IPS-18c (cell line): ENCODE measurements at regions not wholly inside any gene's neighbourhood (a gene's known extent, or its start where the extent isn't known, plus 50 kb on each side); places are given as distances from the start of the nearest gene placed in this dataset.

Source experiments
- H3K4me3 ChIP-seq: 2 replicates; pipeline ENCODE4 v1.7.0; 2013; ENCODE audit warnings: low read depth, mild to moderate bottlenecking, low read length, moderate library complexity; ENCODE audit not compliant: insufficient read depth
- H3K9me3 ChIP-seq: one replicate; pipeline ENCODE4 v1.6.1; 2013; ENCODE audit warnings: mild to moderate bottlenecking, low read length, moderate library complexity; ENCODE audit not compliant: control insufficient read depth, insufficient read depth

- H3K9me3 ChIP-seq = peaks cover 3% of the 10 kb centered on the region
- no peak overlapping the region for H3K4me3 ChIP-seq
Observed at GRCh38 chr6:168232528-168232927, 87.0 kb downstream of the DACT2 start.

DNA sequence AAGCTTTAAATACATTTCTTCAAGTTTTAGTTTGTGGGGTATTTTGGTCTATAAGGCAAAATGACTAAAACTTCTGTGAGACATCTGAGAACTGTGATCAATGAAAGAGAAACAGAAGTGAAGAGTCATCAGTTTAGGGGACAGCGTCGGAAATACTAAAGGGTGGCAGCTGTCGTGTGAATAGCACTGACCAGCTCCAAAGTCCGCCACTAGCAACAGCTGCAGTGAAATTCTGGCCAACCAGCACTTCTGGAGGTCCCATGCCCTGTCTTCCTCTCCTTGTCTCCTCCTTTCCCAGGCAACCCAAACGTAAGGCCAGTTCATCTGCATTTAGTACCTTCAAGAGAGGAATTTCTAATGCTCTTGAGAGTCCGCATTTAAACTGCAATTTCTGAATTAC, 87.5 kb downstream of the DACT2 start:
- Histone ChIP-seq H3K4me3 (no peak overlapping the region; the same call in 1 of the 2 replicates), H3K9me3 (peaks cover 3% of the 10 kb centered on the region)

DNA sequence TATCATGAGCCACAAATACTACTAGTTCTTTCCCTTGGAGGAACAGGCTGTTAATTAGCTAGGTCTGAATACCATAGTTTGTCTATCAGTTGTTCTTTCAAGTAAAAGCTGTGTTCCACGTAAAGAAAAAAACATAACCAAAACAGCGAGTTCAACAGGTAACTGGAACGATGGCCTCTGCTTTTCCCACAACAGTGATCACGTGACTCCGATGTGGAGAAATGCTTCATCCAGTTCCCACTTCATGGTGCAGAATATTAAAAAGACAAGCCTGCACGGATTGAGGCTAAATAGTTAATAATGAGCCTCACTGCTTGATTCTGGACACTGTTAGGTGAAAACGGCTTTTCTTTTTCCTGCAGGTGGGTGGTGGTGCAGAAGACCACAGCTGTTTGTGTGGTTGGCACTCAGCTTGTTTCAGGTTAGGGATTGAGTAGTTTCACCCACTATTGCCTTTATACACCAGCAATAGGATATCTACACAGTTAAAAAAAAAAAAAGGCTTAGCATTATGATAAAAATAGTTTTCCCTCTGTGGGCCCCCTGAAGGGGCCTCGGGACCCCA, 88.1 kb downstream of the DACT2 start:
- Histone ChIP-seq H3K4me3 (no peak overlapping the region), H3K9me3 (peaks cover 3% of the 10 kb centered on the region)

DNA sequence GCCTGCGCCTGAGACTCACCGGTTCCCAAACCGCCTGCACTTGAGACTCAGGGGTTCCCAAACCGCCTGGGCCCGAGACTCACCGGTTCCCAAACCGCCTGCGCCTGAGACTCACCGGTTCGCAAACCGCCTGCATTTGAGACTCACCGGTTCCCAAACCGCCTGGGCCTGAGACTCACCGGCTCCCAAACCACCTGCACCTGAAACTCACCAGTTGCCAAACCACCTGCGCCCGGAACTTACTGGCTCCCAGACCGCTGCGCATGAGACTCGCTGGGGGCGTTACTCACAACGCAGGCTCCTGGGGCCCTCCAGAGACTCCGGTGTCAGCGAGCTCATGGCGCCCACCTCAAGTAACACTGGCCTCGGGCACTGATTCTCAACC, 90.2 kb downstream of the DACT2 start:
- peaks cover 3% of the 10 kb centered on the region for H3K9me3 ChIP-seq
- no peak overlapping the region for H3K4me3 ChIP-seq

DNA sequence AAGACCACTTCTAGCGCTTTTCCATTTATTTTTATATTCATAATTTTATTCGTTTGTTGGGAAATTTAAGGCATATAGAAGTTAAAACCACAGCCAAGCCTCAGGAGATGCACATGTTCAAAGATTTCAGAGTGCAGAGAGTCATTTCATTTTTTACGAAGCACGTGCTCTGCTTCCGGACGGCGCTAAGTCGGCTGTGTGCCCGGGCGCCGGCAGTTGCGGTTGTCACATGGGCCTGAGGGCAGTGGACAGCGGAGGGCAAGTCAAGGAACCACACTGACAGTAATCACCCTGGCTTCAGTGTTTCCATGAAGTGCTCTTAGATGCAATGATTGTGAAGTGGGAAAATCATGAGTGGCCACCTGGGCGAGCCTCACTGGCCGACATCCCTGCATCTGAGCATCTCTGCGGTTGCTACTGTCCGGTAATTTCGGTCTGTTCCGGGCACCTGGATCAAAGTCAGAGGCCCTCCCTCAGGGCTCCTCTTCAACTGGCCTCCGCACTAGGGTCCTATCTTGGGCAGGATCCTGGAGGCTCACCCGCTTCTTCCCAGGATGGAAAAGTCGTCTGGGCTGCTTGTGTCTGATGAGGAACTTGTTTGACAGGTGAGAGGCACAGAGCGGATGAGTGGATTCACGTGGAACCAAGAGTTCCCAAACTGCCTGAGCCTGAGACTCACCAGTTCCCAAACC, 90.8 kb downstream of the DACT2 start:
- H3K9me3 ChIP-seq = peaks cover 3% of the 10 kb centered on the region
- H3K4me3 ChIP-seq = no peak overlapping the region

GRCh38 chr6:168227840-168228239, 91.7 kb downstream of the DACT2 start:
- peaks cover 3% of the 10 kb centered on the region for H3K9me3 ChIP-seq
- H3K4me3 ChIP-seq = no peak overlapping the region

- Histone ChIP-seq H3K4me3 (no peak overlapping the region), H3K9me3 (peaks cover 3% of the 10 kb centered on the region)
Observed at GRCh38 chr6:168226902-168227318, 92.7 kb downstream of the DACT2 start.

DNA sequence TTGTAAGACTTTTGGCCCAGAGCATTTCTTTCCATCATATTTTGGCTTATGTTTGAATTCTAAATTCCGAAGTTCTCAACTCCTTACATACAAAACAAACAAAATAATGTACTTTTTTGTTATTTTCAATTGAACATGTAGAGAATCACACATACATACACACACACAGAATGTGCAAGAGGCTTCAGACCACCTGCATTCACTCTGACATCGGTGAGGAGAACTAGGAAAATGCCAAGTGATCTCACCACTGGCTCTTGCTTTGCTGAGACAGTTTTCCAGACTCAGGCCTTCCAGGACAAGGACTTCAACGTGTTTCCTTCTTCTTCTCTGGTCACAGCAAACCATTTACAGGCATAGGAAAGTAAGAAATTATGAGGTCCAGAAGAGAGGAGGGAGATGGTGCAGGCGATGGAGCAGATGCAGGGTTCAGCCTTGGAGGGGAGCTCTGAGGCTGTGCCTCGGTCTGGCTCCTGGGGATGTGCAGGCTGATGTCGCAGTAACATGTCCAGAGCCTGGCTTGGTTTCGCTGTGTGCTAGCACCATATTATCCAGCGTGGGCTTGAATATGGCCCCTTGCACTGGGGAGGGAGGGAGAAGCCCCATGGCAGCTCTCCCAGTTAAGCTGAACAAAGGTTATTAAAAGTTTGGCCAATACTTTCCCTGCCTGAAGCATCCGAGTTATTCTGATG, 93.4 kb downstream of the DACT2 start:
- peaks cover 3% of the 10 kb centered on the region for H3K9me3 ChIP-seq
- H3K4me3 ChIP-seq = no peak overlapping the region

DNA sequence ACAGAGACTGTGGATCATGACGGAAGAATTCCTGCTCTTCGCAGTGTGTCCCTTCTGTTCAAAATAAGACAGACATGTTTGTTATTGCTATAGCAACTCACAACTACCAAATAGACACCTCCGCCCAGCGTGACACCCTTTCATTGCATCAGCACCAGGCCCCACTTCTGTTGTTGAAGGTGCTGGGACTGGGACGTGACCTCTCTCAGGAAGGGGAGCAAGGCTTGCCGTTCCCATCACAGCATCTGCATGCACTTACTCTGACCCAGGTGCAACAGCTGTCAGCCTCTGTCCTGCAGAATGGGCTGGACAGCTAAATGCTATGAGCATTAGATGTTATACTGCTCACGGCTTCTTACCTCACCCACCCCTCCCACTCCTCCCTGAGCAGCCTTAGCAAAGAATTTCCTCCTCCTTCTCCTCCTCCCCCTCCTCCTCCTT, 94.1 kb downstream of the DACT2 start:
- Histone ChIP-seq H3K9me3 (no peaks in the 10 kb centered on the region), H3K4me3 (no peak overlapping the region)

GRCh38 chr6:168223755-168224154, 95.8 kb downstream of the DACT2 start:
- Histone ChIP-seq H3K4me3 (no peak overlapping the region), H3K9me3 (no peaks in the 10 kb centered on the region)

GRCh38 chr6:168223150-168223549, 96.4 kb downstream of the DACT2 start:
- Histone ChIP-seq H3K4me3 (no peak overlapping the region), H3K9me3 (no peaks in the 10 kb centered on the region)

DNA sequence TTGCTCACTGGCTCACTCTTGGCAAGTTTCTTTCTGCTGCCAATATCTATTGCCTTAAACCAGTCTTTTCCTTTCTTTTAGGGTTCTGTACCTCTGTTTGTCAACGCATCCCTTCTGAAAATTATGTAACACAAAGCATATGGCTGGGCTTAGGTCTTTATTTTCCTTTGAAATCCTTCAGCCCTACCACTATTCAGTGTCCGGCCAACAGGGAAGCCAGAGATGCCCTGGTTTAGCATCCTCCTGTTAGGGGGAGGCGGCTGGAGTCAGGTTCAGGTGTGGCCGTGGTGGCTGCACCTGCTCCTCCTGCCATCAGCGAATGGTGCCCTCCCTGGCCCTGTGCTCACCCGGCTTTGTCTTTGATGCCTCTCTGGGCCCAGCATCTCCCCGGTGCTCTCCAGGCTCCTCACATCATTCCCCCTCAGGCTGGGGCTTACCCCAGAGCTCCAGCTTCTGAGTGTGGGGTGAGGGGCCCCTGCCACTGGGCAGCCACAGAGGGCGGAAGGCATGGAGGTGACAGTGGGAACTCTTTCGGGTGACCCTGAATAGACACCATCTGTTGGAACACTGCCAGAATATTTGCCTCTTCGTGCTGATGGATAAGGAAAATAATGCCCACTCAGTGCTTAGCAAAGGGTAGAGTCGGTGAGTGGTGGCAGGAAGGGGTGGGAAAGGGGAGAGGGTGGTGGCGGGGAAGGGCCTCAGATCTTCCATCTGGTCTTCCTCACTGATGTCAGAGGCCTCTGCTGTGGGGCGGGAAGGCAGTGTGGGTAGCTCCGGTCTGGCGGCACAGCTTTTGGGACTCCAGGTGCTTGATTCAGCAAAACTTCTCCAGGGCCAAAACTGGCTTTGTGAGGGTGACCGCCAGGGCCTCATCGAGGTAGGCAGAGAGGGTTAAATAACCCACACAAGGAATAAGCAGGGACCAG, 97.2 kb downstream of the DACT2 start:
- Histone ChIP-seq H3K4me3 (no peak overlapping the region), H3K9me3 (no peaks in the 10 kb centered on the region)

DNA sequence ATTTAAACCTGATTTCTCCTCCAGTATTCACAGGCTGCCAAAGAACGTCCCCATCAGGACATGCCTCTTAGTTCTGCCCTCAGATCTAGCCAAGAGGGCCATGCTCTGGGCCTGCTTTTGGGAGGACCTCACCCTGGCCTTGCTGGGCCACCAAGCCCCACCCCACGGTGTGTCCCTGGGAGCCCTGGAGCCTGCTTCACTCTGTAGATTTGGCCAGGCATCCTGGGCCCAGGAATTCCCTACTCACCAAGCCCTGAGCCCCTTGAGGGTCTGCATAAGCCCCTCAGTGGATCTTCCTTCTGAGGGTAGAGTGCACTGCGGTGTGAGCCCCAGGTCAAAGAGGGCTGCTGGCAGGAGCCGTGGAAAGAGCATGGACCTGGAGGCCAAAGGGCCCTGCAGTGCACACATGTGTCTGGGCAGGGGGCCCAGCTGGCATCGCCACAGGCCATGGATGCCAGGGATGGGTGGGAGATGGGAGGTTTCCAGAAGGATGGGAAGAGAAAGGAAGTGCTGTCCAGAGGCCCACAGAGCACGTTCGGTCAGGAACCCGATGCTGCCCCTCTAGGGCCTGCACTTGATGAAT, 98.0 kb downstream of the DACT2 start:
- Histone ChIP-seq H3K9me3 (no peaks in the 10 kb centered on the region), H3K4me3 (no peak overlapping the region; the same call in 1 of the 2 replicates)

DNA sequence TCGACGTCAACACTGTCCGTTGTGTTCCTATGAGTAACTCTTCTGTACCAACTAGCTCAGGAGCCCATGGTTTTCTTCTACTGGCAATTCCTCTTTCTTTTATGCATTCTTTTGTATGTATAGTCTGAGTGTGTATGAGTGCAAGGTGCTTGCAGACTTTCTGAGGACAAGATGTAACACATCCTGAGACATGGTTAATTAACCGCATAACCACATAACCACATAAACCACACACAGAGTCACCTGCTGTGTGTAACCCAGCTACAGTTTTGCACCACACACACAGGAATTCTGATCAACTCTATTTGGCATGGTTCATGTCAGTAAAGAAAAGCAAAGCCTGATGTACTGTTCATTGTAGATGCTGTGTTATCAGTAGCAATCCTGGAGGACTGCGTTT, 98.6 kb downstream of the DACT2 start:
- Histone ChIP-seq H3K4me3 (no peak overlapping the region), H3K9me3 (no peaks in the 10 kb centered on the region)

- Histone ChIP-seq H3K4me3 (no peak overlapping the region), H3K9me3 (no peaks in the 10 kb centered on the region)
Observed at GRCh38 chr6:168219804-168220203, 99.8 kb downstream of the DACT2 start.

DNA sequence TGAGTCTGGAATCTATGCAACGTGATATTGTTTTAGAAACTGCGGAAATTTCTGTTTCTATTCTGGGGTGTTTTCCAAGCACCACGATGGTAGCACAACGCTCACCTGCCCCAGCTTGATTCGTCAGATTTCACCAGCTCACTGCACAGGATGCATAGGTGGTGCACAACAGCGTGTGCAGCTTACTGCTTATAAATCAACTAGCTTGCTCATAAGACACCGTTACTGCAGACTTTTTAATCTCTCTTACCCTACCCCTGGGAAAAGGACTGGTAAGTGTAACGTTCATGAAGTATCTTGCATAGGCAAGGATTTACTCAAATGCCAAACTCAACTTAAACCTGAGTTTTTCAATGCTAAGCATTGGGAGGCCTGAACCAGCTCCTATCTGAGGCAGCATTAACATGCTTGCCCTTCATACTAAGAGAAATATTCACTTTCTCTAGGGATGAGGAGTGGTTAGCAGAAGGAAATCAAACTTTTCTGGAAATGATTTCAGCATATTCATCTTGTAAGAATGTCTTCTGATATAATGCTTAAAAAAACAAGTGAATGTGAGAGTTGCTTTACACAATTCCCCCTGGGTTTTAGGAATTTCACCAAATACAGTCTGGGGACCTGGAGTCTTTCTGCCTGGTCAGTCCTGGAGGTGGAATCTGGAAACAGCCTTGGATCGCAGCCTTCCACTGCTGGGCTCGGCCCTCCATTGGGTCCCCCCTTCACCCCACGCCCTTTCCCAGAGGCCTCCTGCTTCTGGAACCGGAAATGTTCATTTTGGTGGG, 100.6 kb downstream of the DACT2 start:
- Histone ChIP-seq H3K4me3 (no peak overlapping the region), H3K9me3 (no peaks in the 10 kb centered on the region)
